ENCODE measurements at regions not wholly inside any gene's neighbourhood (a gene's known extent, or its start where the extent isn't known, plus 50 kb on each side); places are given as distances from the start of the nearest gene placed in this dataset.

- TF ChIP-seq CTCF (tag by site-specific recombination; IDR thresholded peaks at IDR 0.05) (no peak), REPIN1 (tag by site-specific recombination; IDR thresholded peaks at IDR 0.05; ENCODE audit: low read depth) (no peak), PRDM10 (tag by site-specific recombination; IDR thresholded peaks at IDR 0.05) (no peak), ZBTB1 (tag by site-specific recombination; IDR thresholded peaks at IDR 0.05) (no peak), SP7 (tag by site-specific recombination; IDR thresholded peaks at IDR 0.05) (no peak), ZNF623 (tag by site-specific recombination; IDR thresholded peaks at IDR 0.05) (no peak), OVOL3 (tag by site-specific recombination; IDR thresholded peaks at IDR 0.05) (no peak), SP2 (tag by site-specific recombination; IDR thresholded peaks at IDR 0.05) (no peak)
Observed at GRCh38 chr21:14836950-14837349, 227.8 kb downstream of the NRIP1 start.
